ENCODE measurements at regions not wholly inside any gene's neighbourhood (a gene's known extent, or its start where the extent isn't known, plus 50 kb on each side); places are given as distances from the start of the nearest gene placed in this dataset.

- TF ChIP-seq, protein P1, sequence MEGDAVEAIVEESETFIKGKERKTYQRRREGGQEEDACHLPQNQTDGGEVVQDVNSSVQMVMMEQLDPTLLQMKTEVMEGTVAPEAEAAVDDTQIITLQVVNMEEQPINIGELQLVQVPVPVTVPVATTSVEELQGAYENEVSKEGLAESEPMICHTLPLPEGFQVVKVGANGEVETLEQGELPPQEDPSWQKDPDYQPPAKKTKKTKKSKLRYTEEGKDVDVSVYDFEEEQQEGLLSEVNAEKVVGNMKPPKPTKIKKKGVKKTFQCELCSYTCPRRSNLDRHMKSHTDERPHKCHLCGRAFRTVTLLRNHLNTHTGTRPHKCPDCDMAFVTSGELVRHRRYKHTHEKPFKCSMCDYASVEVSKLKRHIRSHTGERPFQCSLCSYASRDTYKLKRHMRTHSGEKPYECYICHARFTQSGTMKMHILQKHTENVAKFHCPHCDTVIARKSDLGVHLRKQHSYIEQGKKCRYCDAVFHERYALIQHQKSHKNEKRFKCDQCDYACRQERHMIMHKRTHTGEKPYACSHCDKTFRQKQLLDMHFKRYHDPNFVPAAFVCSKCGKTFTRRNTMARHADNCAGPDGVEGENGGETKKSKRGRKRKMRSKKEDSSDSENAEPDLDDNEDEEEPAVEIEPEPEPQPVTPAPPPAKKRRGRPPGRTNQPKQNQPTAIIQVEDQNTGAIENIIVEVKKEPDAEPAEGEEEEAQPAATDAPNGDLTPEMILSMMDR (IDR thresholded peaks at IDR 0.05), result no peak
- TF ChIP-seq POLR2A (IDR thresholded peaks at IDR 0.05), result no peak
Observed at GRCh38 chr20:60792941-60793340, 459.1 kb upstream of the CDH4 start.

All from lower leg skin (tissue), 3 donors.